Calu3 (cell line): ENCODE measurements at regions not wholly inside any gene's neighbourhood (a gene's known extent, or its start where the extent isn't known, plus 50 kb on each side); places are given as distances from the start of the nearest gene placed in this dataset.

Experiments
- BruUV-seq: library from RNA; stranded (reverse); fragments of 400-500 nt; replicated peaks from 2 replicates; lab custom pipeline; 2021; lab: Mats Ljungman, UMichigan
- CTCF ChIA-PET: fragments of 300-600 bp; sonication (Branson Sonifier 250); formaldehyde crosslinking; loops from one replicate; lab custom pipeline; 2022; ENCODE audit warnings: antibody characterized with exemption; lab: Charles Lee
- DNase-seq: peaks from one replicate; pipeline ENCODE4 v3.0.0; 2022
- H3K27ac Mint-ChIP-seq: one replicate; pipeline ENCODE4 v1.8.0; 2022; ENCODE audit warnings: mixed read lengths; ENCODE audit not compliant: unreplicated experiment
- H3K27me3 Mint-ChIP-seq: one replicate; pipeline ENCODE4 v1.8.0; 2022; ENCODE audit warnings: mixed read lengths; ENCODE audit not compliant: unreplicated experiment
- H3K36me3 Mint-ChIP-seq: one replicate; pipeline ENCODE4 v1.8.0; 2022; ENCODE audit warnings: mild to moderate bottlenecking, moderate library complexity, mixed read lengths; ENCODE audit not compliant: insufficient read depth, unreplicated experiment
- H3K4me1 Mint-ChIP-seq: one replicate; pipeline ENCODE4 v1.8.0; 2022; ENCODE audit warnings: mild to moderate bottlenecking, low read depth, mixed read lengths; ENCODE audit not compliant: unreplicated experiment
- H3K4me3 Mint-ChIP-seq: one replicate; pipeline ENCODE4 v1.8.0; 2022; ENCODE audit warnings: mild to moderate bottlenecking, low read depth, moderate library complexity, mixed read lengths; ENCODE audit not compliant: unreplicated experiment
- H3K9me3 Mint-ChIP-seq: one replicate; pipeline ENCODE4 v1.8.0; 2022; ENCODE audit warnings: low read depth, mixed read lengths; ENCODE audit not compliant: unreplicated experiment
- CTCF ChIP-seq: fragments of 200-600 bp; IDR thresholded peaks from one replicate; pipeline ENCODE4 v1.8.0; 2022; ENCODE audit warnings: antibody characterized with exemption; ENCODE audit not compliant: unreplicated experiment
- intact Hi-C: fragments of 100-400 bp; cut with micrococcal nuclease; formaldehyde crosslinking; loops from one replicate; pipeline ENCODE4 v1.10.0; 2022; ENCODE audit not compliant: unreplicated experiment

DNA sequence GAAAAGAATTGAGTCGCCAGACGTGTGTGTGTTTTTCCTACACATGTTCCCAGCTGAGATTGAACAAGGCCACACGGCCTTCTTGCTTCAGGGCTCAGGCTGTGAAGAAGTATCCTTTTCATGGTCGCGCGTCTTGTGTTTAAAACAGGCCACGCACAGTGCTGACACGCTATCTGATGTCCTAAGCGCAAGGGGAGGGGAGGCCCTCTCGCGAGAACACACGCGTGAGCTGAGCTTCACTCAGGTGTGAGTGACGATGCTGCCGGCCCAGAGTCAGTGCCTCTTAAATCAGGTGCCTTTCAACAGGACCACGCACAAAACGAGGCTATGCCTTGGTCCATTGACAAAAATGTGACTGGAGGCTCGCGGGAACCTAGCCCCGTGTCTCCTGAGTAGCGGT lies 103.7 kb downstream of the TEX29 start:
- Mint-ChIP-seq H3K4me1 (no peaks in the 10 kb centered on the region), H3K27me3 (no peaks in the 10 kb centered on the region), H3K9me3 (no peaks in the 10 kb centered on the region), H3K27ac (no peak overlapping the region), H3K36me3 (no peaks in the 10 kb centered on the region), H3K4me3 (no peak overlapping the region)
- no peak for DNase-seq
- intact Hi-C loops = no loop called here
- no peak for TF ChIP-seq CTCF
- CTCF ChIA-PET = no interaction called here
- no TSS peak for BruUV-seq

GRCh38 chr13:111425326-111425725 lies 104.9 kb downstream of the TEX29 start:
- H3K4me1 Mint-ChIP-seq = no peaks in the 10 kb centered on the region

DNA sequence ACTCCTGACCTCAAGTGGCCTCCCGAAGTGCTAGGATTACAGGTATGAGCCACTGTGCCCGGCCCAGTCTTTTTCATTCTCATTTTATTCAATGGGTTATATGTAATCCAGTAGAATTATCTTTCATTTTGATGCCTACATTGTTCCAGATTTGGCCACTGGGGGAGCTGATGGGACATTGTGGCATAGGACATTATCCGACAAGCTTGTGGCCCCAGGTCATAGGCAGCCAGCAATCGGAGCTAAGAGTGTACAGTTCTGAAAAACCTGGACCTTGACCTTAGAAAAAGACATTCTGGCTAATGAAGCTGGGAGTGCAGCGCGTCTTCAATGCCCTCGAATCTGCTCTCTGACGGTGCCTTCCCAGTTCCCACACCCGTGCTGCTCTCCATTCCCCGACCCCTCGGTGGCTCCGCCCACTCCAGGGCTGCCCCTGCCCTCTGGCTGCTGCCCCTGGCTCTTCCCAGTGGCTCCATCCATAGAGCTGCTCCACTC lies 108.7 kb downstream of the TEX29 start:
- Mint-ChIP-seq H3K4me3 (no peak overlapping the region), H3K27me3 (peaks cover 39% of the 10 kb centered on the region), H3K36me3 (no peaks in the 10 kb centered on the region), H3K27ac (no peak overlapping the region), H3K4me1 (no peaks in the 10 kb centered on the region), H3K9me3 (no peaks in the 10 kb centered on the region)
- intact Hi-C loops = no loop called here
- no peak for TF ChIP-seq CTCF
- BruUV-seq = no TSS peak
- peak; percentile 26 for DNase-seq
- CTCF ChIA-PET = interaction anchor here (0.5 kb wide), 1 partner anchor 48 kb away, joined by 3 read pairs; no protein-coding TSS in a partner anchor

More at GRCh38 chr13:111425326-111425725, 104.9 kb downstream of the TEX29 start:
- Mint-ChIP-seq H3K27ac (no peak overlapping the region), H3K27me3 (peaks cover under 1% of the 10 kb centered on the region), H3K36me3 (no peaks in the 10 kb centered on the region), H3K4me3 (no peak overlapping the region), H3K9me3 (no peaks in the 10 kb centered on the region)
- TF ChIP-seq CTCF = no peak
- CTCF ChIA-PET = no interaction called here
- intact Hi-C loops = no loop called here
- no TSS peak for BruUV-seq
- DNase-seq = no peak

GRCh38 chr13:111431206-111431605 lies 110.8 kb downstream of the TEX29 start:
- peaks cover 3% of the 10 kb centered on the region for H3K9me3 Mint-ChIP-seq
- H3K27me3 Mint-ChIP-seq = peaks cover 56% of the 10 kb centered on the region
- BruUV-seq = no TSS peak
- no peak for TF ChIP-seq CTCF
- H3K4me3 Mint-ChIP-seq = no peak overlapping the region
- no peak overlapping the region for H3K27ac Mint-ChIP-seq
- DNase-seq = no peak
- no peaks in the 10 kb centered on the region for H3K36me3 Mint-ChIP-seq
- H3K4me1 Mint-ChIP-seq = no peaks in the 10 kb centered on the region
- intact Hi-C loops = no loop called here
- CTCF ChIA-PET = no interaction called here
